Endothelial cell of umbilical vein (primary cell): ENCODE measurements at regions not wholly inside any gene's neighbourhood (a gene's known extent, or its start where the extent isn't known, plus 50 kb on each side); places are given as distances from the start of the nearest gene placed in this dataset.

ENCODE experiments used
- BruUV-seq: library from RNA; stranded (reverse); fragments of 400-500 nt; replicated peaks from 2 replicates; lab custom pipeline; 2021; lab: Mats Ljungman, UMichigan
- CTCF ChIA-PET: fragments of 300-600, 350-600 bp; sonication (Branson Sonifier 250); formaldehyde crosslinking; loops from one replicate; lab custom pipeline; 2021; ENCODE audit warnings: antibody characterized with exemption, inconsistent platforms; lab: Charles Lee
- POLR2A ChIA-PET: fragments of 300-600, 350-600 bp; sonication (Branson Sonifier 250); formaldehyde crosslinking; loops from one replicate; lab custom pipeline; 2021; ENCODE audit warnings: antibody characterized with exemption, inconsistent platforms; lab: Charles Lee
- DNase-seq: peaks from one replicate; pipeline ENCODE4 v3.0.0-alpha.2; 2011; ENCODE audit warnings: low read depth, low spot score
- FAIRE-seq: peaks from 2 replicates; lab custom pipeline; 2011; peaks lifted over from hg19 to GRCh38; lab: Jason Lieb, UNC
- H2AFZ ChIP-seq: 2 replicates; pipeline ENCODE4 v1.6.0; 2012; ENCODE audit warnings: low read depth, low read length, control low read depth, inconsistent platforms
- H3K27ac ChIP-seq: 2 replicates; pipeline ENCODE4 v1.5.1; 2011; ENCODE audit warnings: low read depth, mild to moderate bottlenecking, control low read depth, low read length, moderate library complexity; ENCODE audit not compliant: insufficient read depth
- H3K27me3 ChIP-seq, 2 experiments: 2 replicates each; pipeline versions ENCODE4 v1.6.0 to v1.6.1; 2011; ENCODE audit warnings: low read length in 2 of 2, mixed read lengths in 1 of 2; ENCODE audit not compliant: control insufficient read depth in 2 of 2, insufficient read depth in 2 of 2
- H3K36me3 ChIP-seq, 2 experiments: 2 replicates in 1 of 2; 3 replicates in 1 of 2; pipeline ENCODE4 v1.5.1; 2011; ENCODE audit warnings: low read length in 2 of 2, mild to moderate bottlenecking in 1 of 2, moderate library complexity in 1 of 2; ENCODE audit not compliant: control insufficient read depth in 2 of 2, insufficient read depth in 2 of 2; ENCODE audit errors: extremely low read depth in 1 of 2
- H3K4me1 ChIP-seq: 3 replicates; pipeline ENCODE4 v1.5.1; 2011; ENCODE audit warnings: mild to moderate bottlenecking, low read length; ENCODE audit not compliant: control insufficient read depth, insufficient read depth; ENCODE audit errors: extremely low read depth
- H3K4me2 ChIP-seq: 2 replicates; pipeline ENCODE4 v1.6.1; 2011; ENCODE audit warnings: low read length, control low read depth, mixed read lengths; ENCODE audit not compliant: insufficient read depth
- H3K4me3 ChIP-seq, 3 experiments: fragments of 200-600 bp in 1 of 3; sonication (generic), shearing (Covaris generic) in 1 of 3; replicated peaks in 1 of 3; 2 replicates each; pipeline ENCODE4 v1.5.1; 2011 to 2016; ENCODE audit warnings: control low read depth in 3 of 3, low read length in 3 of 3, mild to moderate bottlenecking in 2 of 3, inconsistent platforms in 1 of 3, low read depth in 1 of 3, moderate library complexity in 1 of 3; ENCODE audit not compliant: insufficient read depth in 1 of 3
- H3K79me2 ChIP-seq: 2 replicates; pipeline ENCODE4 v1.6.0; 2012; ENCODE audit warnings: low read length, inconsistent platforms; ENCODE audit not compliant: control insufficient read depth, insufficient read depth
- H3K9ac ChIP-seq: replicated peaks from 2 replicates; pipeline ENCODE3; 2011; ENCODE audit warnings: low read length, control low read depth; ENCODE audit not compliant: insufficient read depth; ENCODE audit errors: extremely low read depth
- H3K9me1 ChIP-seq: replicated peaks from 3 replicates; pipeline ENCODE4 v1.6.0; 2011; ENCODE audit warnings: mild to moderate bottlenecking, low read length; ENCODE audit not compliant: control insufficient read depth, insufficient read depth; ENCODE audit errors: extremely low read depth
- H3K9me3 ChIP-seq: replicated peaks from 2 replicates; pipeline ENCODE4 v1.5.1; 2012; ENCODE audit warnings: low read length, inconsistent platforms; ENCODE audit not compliant: control insufficient read depth, insufficient read depth
- H4K20me1 ChIP-seq: replicated peaks from 2 replicates; pipeline ENCODE3; 2011; ENCODE audit warnings: mild to moderate bottlenecking, low read length; ENCODE audit not compliant: control insufficient read depth, insufficient read depth; ENCODE audit errors: extremely low read depth
- CTCF ChIP-seq, 2 donors: IDR thresholded peaks; 1 replicate in 1 of 2; 2 replicates in 1 of 2; pipeline ENCODE4 v1.5.1; 2011; ENCODE audit warnings: low read length in 2 of 2, mild to moderate bottlenecking in 2 of 2, moderate library complexity in 2 of 2, control low read depth in 1 of 2, inconsistent platforms in 1 of 2, low read depth in 1 of 2; ENCODE audit not compliant: insufficient read depth in 1 of 2; ENCODE audit errors: extremely low read depth in 1 of 2
- EZH2 ChIP-seq: IDR thresholded peaks from 2 replicates; pipeline ENCODE4 v1.6.1; 2012; ENCODE audit warnings: borderline replicate concordance, low read depth, mild to moderate bottlenecking, moderate library complexity, low read length, inconsistent platforms; ENCODE audit not compliant: severe bottlenecking
- FOS ChIP-seq: IDR thresholded peaks from 2 replicates; pipeline ENCODE4 v1.6.1; 2011; ENCODE audit warnings: mild to moderate bottlenecking, low read length, moderate library complexity, borderline replicate concordance; ENCODE audit not compliant: insufficient read depth
- GATA2 ChIP-seq: IDR thresholded peaks from 2 replicates; pipeline ENCODE4 v1.7.0; 2011; ENCODE audit warnings: low read depth, mild to moderate bottlenecking, moderate library complexity, mixed read lengths, low read length; ENCODE audit not compliant: insufficient read length, insufficient read depth
- JUN ChIP-seq: IDR thresholded peaks from 2 replicates; pipeline ENCODE4 v1.6.1; 2011; ENCODE audit warnings: borderline replicate concordance, low read depth; ENCODE audit not compliant: insufficient read length, insufficient read depth
- MAX ChIP-seq: IDR thresholded peaks from 2 replicates; pipeline ENCODE4 v1.6.1; 2011; ENCODE audit not compliant: insufficient read depth, insufficient read length
- MYC ChIP-seq: IDR thresholded peaks from one replicate; pipeline ENCODE4 v1.6.1; 2011; ENCODE audit warnings: mild to moderate bottlenecking, low read depth, low read length
- POLR2A ChIP-seq: IDR thresholded peaks from 2 replicates; pipeline ENCODE4 v1.6.1; 2012; ENCODE audit warnings: low read depth, mild to moderate bottlenecking, control low read depth, low read length
- POLR2AphosphoS5 ChIP-seq: IDR thresholded peaks from 2 replicates; pipeline ENCODE4 v1.6.1; 2012; ENCODE audit warnings: low read depth, mild to moderate bottlenecking, control low read depth, low read length, moderate library complexity; ENCODE audit not compliant: insufficient read depth
- dilution Hi-C: fragments of 300-500 bp; cut with MboI; formaldehyde crosslinking; loops from one replicate; pipeline ENCODE4 v1.15.0; 2019; ENCODE audit warnings: low sequenced_read_pairs; ENCODE audit not compliant: extremely low pct_ligation_motif_present
- intact Hi-C: fragments of 100-400 bp; cut with micrococcal nuclease; formaldehyde crosslinking; loops from one replicate; pipeline ENCODE4 v1.10.0; 2022

- intact Hi-C loops, result no loop called here
- H3K9me3 ChIP-seq, result no peaks in the 10 kb centered on the region
- H3K79me2 ChIP-seq, result no peaks in the 10 kb centered on the region
- no peak overlapping the region for H3K4me3 ChIP-seq
- no peaks in the 10 kb centered on the region for H3K27me3 ChIP-seq
- CTCF ChIA-PET, result no interaction called here
- DNase-seq (no peak), FAIRE-seq (no peak)
- no peaks in the 10 kb centered on the region for H3K9me1 ChIP-seq
- H3K36me3 ChIP-seq, result no peaks in the 10 kb centered on the region
- H3K4me1 ChIP-seq, result no peaks in the 10 kb centered on the region
- no TSS peak for BruUV-seq
- dilution Hi-C loops, result no loop called here
- POLR2A ChIA-PET, result no interaction called here
- H2AFZ ChIP-seq, result no peak overlapping the region
- no peak overlapping the region for H3K27ac ChIP-seq
- no peak overlapping the region for H3K4me2 ChIP-seq
- no peak overlapping the region for H3K9ac ChIP-seq
- no peaks in the 10 kb centered on the region for H4K20me1 ChIP-seq
- TF ChIP-seq EZH2 (no peak), JUN (no peak), GATA2 (no peak), MAX (no peak), MYC (no peak), POLR2AphosphoS5 (no peak), POLR2A (no peak), CTCF (IDR thresholded peaks at IDR 0.05; ENCODE audit: extremely low read depth in 1 of 2, insufficient read depth in 1 of 2, low read depth in 1 of 2, low read length in 2 of 2) (no peak), FOS (no peak)
These were observed 68.0 kb upstream of the RBMS3 start for GRCh38 chr3:29212789-29213433.
